ENCODE measurements at regions not wholly inside any gene's neighbourhood (a gene's known extent, or its start where the extent isn't known, plus 50 kb on each side); places are given as distances from the start of the nearest gene placed in this dataset.
"Not testable (repeated sequence)": the region's sequence is repeated elsewhere in the genome, so short reads cannot be mapped to it uniquely, and the experiment has no call there.

DNA sequence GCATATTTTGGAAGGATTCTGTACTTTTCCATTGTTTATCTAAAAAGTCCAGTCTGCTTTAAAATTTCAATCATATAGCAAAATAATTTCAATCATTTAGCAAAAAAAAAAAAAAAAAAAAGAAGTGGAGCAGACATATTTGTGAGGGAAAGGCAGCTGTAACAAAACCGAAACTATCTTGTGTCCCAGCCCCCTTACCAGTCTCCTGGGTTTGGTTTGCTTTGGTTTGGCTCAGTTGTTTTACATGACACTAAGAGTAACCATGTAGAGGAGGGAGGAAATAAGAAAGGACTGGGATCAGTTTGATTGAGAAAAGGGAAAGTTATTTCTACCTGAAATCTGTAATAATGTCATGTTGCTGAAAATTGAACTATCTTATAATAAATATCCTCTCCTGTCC is 158.8 kb upstream of the GADL1 start:
- no peak for DNase-seq

DNA sequence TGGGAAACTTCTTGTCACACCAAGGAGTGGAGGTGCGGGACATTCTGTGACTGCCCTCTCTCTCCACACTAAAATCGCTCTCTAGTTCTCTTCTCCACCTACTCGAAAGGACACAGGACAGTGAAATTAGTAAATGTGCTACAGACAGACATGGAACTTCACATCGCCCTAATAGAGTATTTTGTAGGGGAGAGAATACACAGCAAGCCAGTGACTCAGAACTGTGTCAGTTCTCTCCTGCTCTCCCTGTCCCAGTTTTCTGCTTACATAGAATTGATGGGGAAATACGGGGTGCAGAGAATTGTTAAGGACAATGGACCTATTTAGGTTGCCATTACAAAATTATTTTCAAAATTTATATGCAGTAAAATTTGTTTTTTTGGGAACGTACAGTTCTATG is 159.6 kb upstream of the GADL1 start:
- DNase-seq, result no peak

DNA sequence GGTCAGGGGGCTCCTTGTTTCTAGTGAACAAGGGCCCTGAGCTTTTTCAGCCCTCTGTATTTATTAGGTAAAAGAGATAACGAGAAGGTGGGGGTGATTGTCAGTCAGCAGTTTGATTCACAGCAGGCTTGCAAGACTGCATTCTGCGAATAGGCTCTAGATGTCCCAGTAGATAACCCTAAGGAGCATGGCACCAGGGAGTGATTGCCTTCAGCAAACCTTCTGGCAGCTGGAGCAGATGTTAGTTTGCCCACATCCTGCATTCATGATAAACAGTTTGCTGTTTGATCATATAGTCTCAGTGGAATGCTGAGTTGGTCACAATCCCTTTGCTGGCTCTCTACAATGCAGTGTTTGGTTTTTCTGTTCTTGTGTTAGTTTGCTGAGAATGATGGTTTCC is 161.3 kb upstream of the GADL1 start:
- no peak for DNase-seq

DNA sequence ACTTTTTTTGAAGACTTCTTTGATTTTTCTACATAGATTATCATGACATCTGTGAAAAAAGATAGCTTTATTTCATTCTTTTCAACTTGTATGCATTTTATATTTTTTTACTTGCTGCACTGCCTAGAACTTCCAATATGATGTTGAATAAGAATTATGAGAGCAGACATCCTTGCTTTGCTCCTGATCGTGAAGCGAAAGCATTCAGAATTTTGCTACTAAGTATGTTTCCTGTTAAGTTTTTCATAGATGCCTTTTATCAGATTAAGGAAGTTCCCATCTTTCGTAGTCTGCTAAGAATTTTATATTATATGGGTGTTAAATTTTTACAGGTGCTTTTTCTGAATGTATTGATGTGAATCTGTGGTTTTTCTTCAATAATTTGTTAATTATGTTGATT is 163.4 kb upstream of the GADL1 start:
- DNase-seq, result no peak

DNA sequence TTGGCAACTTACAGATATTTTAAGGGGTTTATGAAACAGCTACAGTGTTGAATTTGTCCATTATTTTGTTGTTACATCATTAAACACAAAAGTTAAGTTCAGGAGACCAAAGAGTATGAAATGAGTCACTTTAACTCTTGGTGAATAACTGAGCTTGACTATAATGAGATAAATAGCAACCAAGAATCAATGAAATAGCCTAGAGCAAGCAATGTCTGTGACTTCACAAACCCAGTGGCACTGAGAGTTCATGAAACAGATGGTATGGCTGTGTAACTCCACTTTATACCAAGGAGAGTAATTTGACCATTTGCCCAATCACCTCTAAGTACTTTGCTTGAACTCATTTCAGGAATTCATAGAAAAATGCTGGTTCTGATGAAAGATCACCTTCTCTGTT is 169.6 kb upstream of the GADL1 start:
- no peak for DNase-seq

DNA sequence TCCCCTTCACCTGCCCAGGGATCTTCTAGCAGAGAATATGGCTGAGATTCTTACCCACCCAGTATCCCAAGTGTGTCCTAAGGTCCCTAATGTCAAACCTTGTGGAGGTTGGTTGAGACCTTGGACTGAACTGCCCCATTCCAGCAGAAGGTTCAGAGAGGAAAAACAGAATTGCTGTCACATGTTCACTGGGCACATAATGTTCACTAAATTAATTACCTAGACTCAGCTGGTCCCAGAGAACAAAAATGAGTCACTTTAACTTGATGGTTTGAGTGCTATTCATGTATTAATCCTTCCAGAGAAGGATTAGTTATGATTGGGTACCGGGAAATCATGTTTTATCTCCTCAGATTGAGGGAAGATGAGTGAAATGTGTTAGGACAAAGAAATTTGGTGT is 171.3 kb upstream of the GADL1 start:
- DNase-seq, result no peak

DNA sequence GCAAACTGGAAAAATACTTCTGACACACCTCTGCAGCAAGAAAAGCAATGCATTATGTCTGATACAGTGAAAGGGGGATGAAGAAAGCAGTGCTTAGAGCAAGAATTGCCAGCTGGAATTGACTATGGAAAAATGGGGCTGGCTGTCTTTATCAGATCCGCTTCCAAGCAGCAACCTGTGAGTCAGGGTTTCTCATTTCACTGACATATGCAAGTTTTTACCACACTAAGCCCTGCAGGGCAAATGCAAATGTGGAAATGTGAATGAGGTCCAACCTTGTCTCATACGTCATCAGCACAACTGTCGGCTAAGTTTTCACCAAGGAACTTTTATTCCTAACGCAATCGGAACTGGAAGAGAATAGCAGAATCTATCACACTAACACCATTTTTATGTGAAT is 172.5 kb upstream of the GADL1 start:
- DNase-seq, result no peak

DNA sequence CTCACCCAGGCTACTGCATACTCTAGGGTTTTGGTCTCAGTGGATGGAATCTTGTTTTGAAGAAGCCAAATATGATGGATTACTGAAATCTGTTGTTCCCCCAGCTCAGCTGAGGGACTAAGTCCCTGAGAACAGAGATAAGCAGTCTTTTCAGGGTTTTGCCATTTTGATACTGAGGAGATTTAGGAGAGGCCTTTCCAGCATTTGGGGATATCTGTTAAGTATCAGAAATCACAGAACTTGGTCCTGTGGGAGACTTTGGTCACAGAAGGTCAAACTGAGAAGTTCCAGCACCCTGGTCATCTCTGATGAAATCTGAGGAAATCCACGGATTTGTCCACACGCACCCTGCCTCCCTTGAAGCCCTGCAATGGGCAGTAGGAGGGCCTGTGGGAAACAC is 181.0 kb upstream of the GADL1 start:
- no peak for DNase-seq

DNA sequence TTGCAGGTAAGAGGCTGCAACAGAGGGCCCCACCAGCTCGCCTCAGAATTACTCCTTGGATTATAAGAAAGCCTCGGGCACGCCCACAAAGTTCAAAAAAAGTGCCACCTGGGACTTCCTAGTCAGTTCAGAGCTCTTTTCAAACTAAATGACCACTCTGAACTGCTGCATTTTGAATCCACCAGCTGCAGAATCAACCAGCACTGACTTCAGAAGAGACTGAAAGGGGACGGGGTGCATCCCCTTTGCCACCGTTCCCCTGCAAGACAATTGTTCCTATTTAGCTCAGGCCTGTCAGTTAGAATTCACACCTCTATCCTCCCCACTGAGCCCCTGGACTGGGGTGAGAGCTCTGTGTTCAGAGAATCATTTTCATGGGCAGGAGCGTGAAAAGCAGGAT is 181.4 kb upstream of the GADL1 start:
- DNase-seq, result no peak

DNA sequence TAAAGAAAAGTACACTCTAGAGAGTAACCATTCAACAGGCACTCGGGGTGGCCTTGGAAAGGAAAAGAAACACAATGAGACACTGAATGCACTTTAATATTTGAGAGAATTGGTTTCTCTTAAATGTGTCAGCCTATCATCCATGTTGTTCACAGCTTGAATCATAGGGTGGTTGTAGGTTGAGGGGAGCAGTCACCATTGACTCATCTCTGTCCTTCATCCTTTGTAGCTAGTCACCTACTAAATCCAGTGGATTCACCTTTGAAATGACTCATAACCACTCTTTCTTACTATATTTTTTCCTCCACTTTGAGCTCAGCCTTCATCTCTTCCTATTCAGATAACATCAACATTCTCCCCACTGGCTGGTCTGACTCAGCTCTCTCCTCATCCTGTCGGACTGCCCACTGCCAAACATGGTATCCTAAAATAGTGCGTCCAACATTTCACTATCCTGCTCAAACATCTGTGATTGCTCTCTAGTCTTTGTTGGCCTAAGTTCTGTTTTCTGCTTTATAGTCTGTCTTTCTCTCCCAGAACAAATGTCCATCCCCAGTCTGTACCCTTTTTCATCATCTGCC is 182.7 kb upstream of the GADL1 start:
- no peak for DNase-seq

DNA sequence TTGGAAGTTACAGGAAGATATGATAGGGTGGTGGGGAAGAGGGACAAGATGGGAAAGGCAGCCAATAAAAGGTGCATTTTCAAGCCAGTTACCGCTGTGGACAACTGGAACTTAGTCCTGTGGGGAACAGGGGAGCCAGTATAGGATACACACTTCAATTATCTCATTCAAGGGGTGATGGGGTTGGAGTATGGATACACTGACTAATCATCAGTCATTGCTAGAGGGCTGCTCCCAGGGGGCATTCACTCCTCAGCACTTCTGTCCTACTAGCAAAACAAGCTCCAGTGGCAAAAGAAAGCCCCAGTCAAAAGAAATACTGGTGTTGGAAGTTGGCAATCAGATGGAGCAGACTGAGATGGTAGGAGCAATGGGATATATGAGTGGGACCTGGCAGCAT is 183.4 kb upstream of the GADL1 start:
- DNase-seq, result no peak

DNA sequence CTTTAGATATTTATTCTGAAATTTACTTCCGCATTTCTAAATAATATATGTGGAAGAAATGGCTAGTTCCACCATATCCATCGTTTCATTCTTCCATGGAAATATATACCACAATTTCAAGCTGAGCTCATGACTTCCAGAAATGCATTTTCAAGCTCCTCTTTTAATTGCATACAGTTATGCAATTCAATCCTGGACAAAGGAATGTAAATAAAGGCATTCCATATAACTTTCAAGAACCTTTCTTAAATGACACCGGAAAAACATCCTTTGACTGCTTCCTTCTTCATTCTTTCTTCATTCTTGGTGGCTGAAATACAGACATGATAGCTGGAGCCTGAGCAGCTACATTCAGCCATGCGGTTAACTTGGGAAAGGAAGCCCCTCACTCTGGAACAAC is 185.2 kb upstream of the GADL1 start:
- DNase-seq, result no peak

DNA sequence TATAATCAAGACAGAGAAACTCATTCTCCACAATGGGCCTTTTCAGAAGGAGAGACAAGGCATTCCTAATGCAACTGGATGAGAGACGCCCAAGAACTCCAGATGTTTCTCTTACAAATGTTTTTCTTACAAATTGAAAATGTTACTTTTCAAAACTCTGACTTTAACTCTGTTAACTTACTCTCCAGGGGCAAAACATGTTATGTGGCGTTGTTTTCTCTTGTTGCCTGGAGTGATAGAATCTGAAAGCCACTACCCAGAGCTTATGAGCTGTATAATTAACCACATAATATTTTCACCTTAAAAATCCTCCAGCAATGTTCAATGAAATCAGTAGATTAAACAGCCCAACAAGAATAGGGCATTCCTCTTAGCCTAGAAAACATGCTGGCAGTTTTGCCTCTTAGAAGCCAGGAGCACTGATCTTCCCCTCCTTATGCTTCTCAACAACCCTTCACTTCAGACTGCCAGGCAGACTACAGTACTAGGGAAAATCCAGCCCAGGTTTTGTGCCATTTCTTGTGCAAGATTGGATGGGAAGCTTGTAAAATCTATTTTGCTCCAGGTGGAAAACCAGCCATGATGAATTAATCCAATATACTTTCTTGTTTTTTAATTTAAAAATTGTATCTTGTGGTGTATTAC is 186.7 kb upstream of the GADL1 start:
- DNase-seq, result no peak

DNA sequence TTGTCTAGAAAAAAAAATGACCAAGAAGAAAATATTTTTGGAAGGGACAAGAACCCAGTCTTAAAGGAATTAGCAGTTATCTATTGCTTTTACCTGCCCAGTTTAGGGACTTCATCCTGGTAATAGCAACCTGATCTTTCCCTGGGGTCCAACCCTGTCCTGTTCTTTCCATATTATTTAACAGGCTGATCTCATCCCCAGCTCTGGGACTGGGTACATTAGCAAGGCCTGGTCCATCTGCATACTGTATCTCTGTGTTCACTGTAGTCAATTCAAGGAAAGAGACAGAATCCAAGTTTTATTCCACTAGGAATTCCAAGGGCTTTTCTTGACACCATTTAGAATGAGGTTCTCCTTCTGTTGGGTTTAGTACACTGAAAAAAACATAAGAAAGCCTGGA is 191.7 kb upstream of the GADL1 start:
- DNase-seq, result no peak

DNA sequence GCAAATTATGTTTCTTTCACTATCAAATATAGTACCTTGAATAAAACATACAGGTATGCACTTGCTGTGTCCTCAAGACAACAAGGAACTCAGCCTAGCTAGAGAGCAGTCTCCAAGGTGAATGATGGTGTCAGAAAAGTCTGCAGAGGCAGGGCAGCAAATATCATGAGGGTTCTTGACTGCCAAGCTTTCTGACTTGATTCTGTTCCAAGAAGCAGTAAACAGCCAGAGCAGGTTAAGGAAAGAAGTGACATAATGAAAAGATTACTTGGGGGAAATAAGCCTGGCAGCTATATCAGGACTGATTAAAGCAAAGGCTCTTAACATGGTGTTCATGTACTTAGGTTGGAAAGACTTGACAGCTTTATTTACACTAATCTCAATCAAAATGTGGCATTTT is 192.2 kb upstream of the GADL1 start:
- no peak for DNase-seq

DNA sequence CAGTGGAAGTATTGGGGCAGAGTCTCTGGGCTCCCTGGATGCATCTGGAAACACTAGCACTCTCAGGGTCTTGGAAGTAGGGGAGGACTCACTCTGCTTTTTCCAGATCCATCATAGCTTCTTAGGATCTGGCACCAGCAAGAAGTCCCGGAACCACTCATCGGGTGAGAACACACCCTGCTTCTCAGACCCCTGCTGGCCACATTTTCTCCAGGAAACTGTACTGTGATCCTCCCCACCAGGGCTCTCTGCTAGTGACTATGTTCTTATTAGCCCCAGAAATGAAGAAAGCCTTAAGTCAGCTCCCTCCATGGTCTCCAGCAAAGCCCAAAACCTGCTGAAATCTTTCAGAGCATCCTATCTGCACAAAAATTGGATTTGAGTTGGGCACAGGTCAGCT is 197.3 kb upstream of the GADL1 start:
- no peak for DNase-seq

DNA sequence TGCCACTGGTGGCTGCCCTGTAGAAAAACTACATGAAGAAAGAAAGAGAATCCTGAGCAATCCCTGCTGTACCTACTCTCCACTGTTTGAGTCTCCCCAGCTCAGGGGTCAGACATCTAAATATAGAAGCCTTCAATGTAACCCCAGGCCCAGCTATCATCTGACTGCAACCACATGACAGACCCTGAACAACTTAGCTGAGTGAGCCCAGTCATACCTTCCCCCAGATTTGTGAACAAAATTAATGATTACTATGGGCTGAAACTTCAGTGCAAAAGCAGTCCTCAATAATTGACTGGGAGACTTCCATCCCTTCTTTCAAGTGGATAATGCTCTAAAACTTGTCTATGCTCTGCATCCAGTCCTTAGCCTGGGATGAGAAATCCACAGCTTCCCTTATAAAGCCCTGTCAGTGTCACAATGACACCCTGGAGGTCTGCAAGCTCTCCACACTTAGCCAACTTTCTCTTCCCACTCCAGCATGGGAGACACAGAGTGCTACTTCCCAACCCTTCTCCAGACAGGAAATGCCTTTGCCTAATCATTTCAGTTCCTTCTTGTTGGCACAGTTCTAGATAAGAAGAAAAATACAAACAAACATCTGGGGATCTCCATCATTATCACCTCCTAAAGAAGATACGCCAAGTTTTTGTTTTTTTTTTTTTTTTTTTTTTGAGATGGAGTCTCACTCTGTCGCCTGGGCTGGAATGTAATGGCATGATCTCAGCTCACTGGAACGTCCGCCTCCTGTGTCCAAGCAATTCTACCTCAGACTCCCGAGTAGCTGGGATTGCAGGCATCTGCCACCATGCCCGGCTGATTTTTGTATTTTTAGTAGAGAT is 198.5 kb upstream of the GADL1 start:
- no peak for DNase-seq

DNA sequence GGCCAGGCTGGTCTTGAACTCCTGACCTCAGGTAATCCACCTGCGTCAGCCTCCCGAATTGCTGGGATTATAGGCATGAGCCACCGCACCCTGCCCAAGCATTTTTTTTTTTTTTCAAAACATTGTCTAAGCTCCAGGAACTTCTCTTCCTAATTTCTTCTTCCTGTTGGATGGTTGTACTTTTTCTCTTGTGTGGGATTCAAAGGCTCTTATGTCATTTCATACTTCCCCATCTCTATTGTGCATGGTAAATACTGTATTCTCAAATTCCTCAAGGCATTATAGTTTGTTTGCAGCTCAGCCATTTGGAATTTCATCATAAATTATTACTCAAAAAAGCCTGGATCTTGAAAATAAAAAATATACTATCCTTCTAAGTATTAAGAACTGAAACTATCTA is 199.1 kb upstream of the GADL1 start:
- DNase-seq, result no peak

DNA sequence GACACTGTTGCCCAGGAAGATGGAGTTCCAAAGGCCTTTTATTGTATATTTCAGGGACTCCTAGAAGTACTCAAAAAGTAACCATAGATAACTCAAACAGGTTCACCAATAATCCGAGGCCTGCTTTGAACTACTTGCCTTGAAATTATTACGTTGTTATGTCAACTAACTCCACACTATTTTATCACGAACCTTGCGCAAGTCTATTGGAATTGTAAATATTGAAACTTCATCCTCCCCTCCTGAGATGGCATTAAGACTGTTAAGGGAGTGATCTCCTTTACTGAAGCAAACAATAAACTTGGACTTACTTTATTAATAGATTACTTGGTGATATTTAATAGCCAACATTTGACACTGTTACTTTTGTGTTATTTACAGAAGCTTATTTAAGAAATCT is 199.6 kb upstream of the GADL1 start:
- no peak for DNase-seq

DNA sequence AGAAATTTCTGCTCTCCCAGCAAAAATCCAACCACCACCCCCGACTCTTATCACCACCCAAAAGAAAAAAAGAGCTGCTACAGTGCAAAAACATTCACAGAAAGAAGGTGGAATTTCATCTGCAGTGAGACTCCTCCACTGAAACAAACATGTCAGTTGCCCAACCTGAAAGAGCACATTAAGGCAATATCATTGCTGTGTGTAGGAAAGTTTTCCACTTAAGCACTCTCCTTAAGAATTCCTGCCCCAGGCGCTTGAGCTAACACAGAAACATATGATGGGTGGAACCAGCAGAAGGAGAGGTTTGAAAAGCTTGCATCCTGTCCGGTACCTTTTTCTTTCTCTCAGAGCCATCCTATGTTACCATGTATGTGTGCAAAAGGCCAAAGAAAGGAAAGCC is 200.8 kb upstream of the GADL1 start:
- DNase-seq, result no peak

DNA sequence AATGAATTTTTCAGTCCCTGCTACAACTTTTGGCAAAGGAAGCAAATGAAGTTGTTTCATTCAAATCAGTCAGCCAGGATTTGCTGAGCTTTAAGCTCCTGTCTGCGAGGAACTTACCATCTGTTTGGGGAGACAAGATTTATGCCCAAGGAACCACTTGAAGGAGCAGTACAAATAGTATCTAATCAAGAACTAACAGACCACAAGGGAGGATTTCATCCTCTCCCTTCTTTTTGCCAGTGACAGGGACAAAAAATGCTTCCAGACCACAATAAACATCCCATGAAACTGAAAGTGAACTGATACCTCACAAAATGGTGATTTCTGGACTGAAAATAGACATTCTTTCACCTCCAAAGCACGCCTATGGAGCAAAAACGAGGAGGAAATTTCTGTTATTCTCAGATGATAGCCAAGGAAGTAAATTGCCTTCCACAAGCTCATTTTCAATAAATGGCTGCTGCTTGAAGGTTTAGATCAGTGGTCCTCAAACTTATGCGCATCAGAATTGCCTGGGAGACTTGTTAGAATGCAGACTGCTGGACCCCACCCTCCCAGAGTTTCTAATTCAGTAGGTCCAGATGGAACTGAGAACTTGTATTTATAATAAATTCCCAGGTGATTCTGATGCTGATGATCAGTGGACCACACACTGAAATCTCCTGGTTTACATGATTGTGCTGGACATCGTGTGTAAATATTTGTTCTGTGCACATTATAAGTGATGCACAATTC is 202.4 kb upstream of the GADL1 start:
- DNase-seq, result no peak

DNA sequence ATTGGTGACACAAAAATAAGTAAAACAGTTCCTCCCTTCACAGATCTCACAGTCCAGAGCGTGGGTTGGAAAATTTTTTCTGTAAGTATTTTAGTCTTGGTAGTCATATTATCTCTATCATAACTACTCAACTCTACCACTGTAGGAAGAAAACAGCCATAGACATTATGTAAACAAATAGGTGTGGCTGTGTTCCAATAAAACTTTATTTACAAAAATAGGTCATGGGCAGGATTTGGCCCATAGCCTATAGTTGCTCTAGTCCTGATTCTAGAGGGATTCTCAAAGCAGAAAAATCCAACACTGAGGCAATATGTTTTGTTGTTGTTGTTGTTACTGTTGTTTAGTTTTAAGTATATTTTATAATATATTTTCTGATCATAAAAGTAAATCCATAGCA is 206.1 kb upstream of the GADL1 start:
- no peak for DNase-seq

DNA sequence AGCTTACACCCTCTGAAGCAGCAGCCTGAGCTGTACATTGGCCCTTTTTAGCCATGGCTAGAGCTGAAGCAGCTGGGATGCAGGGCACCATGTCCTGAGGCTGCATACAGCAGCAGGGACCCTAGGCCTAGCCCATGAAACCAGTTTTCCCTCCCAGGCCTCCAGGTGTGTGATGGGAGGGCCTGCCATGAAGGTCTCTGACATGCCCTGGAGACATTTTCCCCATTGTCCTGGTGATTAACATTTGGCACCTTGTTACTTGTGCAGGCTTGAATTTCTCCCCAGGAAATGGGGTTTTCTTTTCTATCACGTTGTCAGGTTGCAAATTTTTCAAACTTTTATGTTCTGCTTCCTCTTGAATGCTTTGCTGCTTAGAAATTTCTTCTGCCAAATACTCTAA is 206.8 kb upstream of the GADL1 start:
- DNase-seq, result not testable (repeated sequence)

Measured in NCI-H510A treated with DMSO at 0.1 percent for 48 hours (cell line).